Choroid plexus epithelial cell (primary cell): ENCODE measurements at regions not wholly inside any gene's neighbourhood (a gene's known extent, or its start where the extent isn't known, plus 50 kb on each side); places are given as distances from the start of the nearest gene placed in this dataset.
A peak's percentile ranks its signal among the peaks of the same experiment; 100 is the strongest.

Experiments used
- DNase-seq: peaks from one replicate; pipeline ENCODE4 v3.0.0-alpha.2; 2010; ENCODE audit warnings: low read depth
- H3K4me3 ChIP-seq: 2 replicates; pipeline ENCODE4 v1.5.1; 2011; ENCODE audit warnings: low read depth, mild to moderate bottlenecking, control low read depth, low read length, moderate library complexity
- CTCF ChIP-seq: conservative IDR thresholded peaks from 2 replicates; pipeline ENCODE4 v1.5.1; 2011; ENCODE audit warnings: low read depth, mild to moderate bottlenecking, control low read depth, inconsistent platforms, low read length, moderate library complexity

GRCh38 chr13:107296804-107297203, 728.9 kb upstream of the ARGLU1 start:
- TF ChIP-seq CTCF = no peak
- peak; percentile 67 for DNase-seq
- H3K4me3 ChIP-seq = no peak overlapping the region

DNA sequence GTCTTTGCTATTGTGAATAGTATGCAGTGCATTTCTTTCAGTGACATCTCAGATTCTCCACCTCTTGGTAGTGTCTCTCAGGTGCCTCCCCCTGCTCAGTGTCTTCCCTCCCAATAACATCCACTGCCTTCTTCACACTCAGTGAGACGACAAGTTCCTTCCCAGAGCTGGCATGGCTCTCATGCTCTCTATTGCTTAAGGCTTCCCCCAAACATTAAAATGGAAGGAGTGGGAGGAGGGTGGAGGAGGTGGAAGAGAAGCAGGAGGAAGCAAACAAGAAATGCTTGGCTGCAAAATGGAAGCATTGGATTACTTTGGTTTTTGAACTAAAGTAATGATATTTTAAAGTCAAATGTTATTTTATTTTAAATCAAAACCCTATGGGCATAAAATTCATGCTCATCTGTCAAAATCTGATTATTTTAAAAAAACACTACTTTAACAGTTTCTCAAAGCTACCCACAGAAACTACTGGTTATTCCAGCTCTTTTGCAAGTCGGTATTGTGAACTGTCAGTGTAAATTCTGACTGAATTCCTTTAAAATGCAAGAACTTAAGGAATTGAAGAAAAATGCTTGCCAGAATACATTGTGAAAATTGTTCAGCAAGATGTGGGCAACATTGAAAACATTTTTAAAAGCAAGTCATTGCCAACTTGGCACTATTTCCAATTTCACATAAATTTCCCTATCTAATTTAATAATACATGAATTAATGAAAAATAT, 727.6 kb upstream of the ARGLU1 start:
- TF ChIP-seq CTCF = no peak
- no peak for DNase-seq
- no peak overlapping the region for H3K4me3 ChIP-seq

DNA sequence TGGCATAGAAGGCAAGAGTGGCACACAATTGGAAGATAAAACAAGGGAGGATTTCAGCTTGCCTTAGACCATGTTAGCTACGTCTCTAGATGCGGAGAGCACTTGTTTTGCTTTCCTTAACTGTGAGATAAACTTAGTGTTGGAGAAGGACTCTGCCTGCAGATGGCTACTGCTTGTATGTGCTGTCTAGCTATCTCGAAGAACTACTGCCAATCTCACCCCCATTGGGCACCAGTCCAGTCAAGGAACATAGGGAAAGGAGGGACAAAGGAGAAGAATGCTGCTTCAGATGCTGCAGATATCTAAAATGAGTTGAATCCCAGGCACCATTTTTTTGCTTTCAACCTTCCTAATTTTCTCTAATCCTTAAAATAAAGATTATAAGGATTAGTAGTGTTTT, 726.0 kb upstream of the ARGLU1 start:
- TF ChIP-seq CTCF = no peak
- no peak for DNase-seq
- H3K4me3 ChIP-seq = no peak overlapping the region

DNA sequence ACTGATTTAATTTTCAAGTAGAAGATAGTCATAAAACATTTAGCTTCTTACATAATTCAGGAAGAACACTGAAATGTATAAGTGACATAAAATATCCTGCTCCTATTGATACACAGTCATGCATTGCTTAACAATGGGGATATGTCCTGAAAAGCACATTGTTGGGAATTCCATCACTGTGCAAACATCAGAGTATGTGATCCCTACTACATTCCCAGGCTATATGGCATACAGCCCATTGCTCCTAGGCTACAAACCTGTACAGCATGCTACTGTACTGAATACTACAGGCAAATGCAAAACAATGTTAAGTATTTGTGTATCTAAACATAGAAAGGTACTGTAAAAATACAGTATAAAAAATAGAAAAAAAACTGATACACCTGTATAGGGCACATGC, 723.9 kb upstream of the ARGLU1 start:
- no peak for TF ChIP-seq CTCF
- DNase-seq = no peak
- H3K4me3 ChIP-seq = no peak overlapping the region

GRCh38 chr13:107289540-107289939, 721.6 kb upstream of the ARGLU1 start:
- TF ChIP-seq CTCF = no peak

GRCh38 chr13:107284173-107284572, 716.2 kb upstream of the ARGLU1 start:
- no peak for TF ChIP-seq CTCF
- H3K4me3 ChIP-seq = no peak overlapping the region
- DNase-seq = peak; percentile 41

More at GRCh38 chr13:107289540-107289939, 721.6 kb upstream of the ARGLU1 start:
- H3K4me3 ChIP-seq = no peak overlapping the region
- DNase-seq = no peak

DNA sequence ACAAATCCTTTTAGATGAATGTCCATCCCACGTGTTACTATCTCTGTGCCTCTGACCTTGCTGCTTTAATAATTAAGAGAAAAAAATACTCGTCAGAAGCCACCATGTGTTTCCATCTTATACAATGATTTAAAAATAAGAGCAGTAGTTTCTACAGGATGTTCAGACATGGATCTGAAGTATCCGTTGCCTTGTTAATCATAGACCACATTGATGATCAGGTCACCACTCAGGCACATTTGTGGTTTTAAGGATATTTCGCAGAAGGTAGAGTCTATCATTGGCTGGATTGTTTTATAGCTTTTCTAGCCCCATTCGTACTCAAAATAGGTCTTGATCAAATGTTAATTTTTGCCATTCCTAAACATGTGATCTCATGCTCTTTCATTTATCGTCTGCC, 710.0 kb upstream of the ARGLU1 start:
- H3K4me3 ChIP-seq = no peak overlapping the region
- DNase-seq = no peak
- no peak for TF ChIP-seq CTCF
